Parathyroid adenoma (tissue), 2 donors: ENCODE measurements at regions not wholly inside any gene's neighbourhood (a gene's known extent, or its start where the extent isn't known, plus 50 kb on each side); places are given as distances from the start of the nearest gene placed in this dataset.

Experiments
- H2AFZ ChIP-seq: fragments of 300-600 bp; sonication (generic); one replicate; pipeline ENCODE4 v1.7.0; 2017; ENCODE audit warnings: antibody characterized with exemption, mild to moderate bottlenecking
- H3K27ac ChIP-seq: fragments of 300-600 bp; sonication (generic); one replicate; pipeline ENCODE4 v1.7.0; 2017
- H3K27me3 ChIP-seq: fragments of 300-600 bp; sonication (generic); one replicate; pipeline ENCODE4 v1.7.0; 2017; ENCODE audit warnings: low read length; ENCODE audit not compliant: control insufficient read depth, insufficient read depth
- H3K36me3 ChIP-seq: fragments of 300-600 bp; sonication (generic); one replicate; pipeline ENCODE4 v1.7.0; 2017; ENCODE audit warnings: low read length; ENCODE audit not compliant: control insufficient read depth, insufficient read depth
- H3K4me1 ChIP-seq: fragments of 300-600 bp; sonication (generic); one replicate; pipeline ENCODE4 v1.7.0; 2017; ENCODE audit warnings: control low read depth
- H3K4me2 ChIP-seq: fragments of 300-600 bp; sonication (generic); one replicate; pipeline ENCODE4 v1.7.0; 2017; ENCODE audit warnings: low read length
- H3K4me3 ChIP-seq: fragments of 300-600 bp; sonication (generic); one replicate; pipeline ENCODE4 v1.7.0; 2017; ENCODE audit warnings: low read depth, low read length
- H3K79me2 ChIP-seq: fragments of 300-600 bp; sonication (generic); one replicate; pipeline ENCODE4 v1.7.0; 2017; ENCODE audit warnings: control low read depth
- H3K9ac ChIP-seq: fragments of 300-600 bp; sonication (generic); one replicate; pipeline ENCODE4 v1.7.0; 2017; ENCODE audit warnings: mild to moderate bottlenecking
- H3K9me3 ChIP-seq: fragments of 300-600 bp; sonication (generic); one replicate; pipeline ENCODE4 v1.7.0; 2017; ENCODE audit warnings: low read length; ENCODE audit not compliant: control insufficient read depth
- TF ChIP-seq, protein P1 (sequence below): fragments of 300-600 bp; sonication (generic); IDR thresholded peaks from one replicate; pipeline ENCODE4 v1.7.0; 2017; ENCODE audit warnings: antibody characterized with exemption, mild to moderate bottlenecking
- donor health status: primary hyperparathyroidism.

DNA sequence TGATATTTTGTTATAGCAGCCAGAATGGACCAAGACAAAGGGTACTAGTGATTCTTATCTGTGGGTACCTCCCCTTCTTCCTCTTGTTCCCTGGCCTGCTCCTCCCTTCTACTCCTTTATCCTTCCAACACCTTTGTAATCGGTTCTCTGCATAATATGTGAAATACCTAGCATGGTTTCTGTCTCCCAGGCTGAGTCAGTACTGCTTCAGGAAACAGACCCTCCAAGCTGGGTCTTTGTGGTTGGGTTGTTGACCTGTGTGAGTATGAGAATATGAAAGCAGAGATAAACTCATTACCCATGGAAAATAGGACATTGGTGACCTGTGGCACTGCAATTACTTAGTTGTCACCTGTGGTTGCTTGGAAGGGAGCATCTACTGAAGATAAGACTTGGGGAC is 69.3 kb upstream of the KLF13 start:
- Histone ChIP-seq H3K9me3 (no peaks in the 10 kb centered on the region), H3K4me2 (no peak overlapping the region), H2AFZ (no peak overlapping the region), H3K4me3 (no peak overlapping the region), H3K36me3 (no peaks in the 10 kb centered on the region), H3K27me3 (no peaks in the 10 kb centered on the region), H3K9ac (no peak overlapping the region), H3K27ac (no peak overlapping the region), H3K4me1 (no peaks in the 10 kb centered on the region), H3K79me2 (no peaks in the 10 kb centered on the region)
- TF ChIP-seq, protein P1, sequence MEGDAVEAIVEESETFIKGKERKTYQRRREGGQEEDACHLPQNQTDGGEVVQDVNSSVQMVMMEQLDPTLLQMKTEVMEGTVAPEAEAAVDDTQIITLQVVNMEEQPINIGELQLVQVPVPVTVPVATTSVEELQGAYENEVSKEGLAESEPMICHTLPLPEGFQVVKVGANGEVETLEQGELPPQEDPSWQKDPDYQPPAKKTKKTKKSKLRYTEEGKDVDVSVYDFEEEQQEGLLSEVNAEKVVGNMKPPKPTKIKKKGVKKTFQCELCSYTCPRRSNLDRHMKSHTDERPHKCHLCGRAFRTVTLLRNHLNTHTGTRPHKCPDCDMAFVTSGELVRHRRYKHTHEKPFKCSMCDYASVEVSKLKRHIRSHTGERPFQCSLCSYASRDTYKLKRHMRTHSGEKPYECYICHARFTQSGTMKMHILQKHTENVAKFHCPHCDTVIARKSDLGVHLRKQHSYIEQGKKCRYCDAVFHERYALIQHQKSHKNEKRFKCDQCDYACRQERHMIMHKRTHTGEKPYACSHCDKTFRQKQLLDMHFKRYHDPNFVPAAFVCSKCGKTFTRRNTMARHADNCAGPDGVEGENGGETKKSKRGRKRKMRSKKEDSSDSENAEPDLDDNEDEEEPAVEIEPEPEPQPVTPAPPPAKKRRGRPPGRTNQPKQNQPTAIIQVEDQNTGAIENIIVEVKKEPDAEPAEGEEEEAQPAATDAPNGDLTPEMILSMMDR = no peak

DNA sequence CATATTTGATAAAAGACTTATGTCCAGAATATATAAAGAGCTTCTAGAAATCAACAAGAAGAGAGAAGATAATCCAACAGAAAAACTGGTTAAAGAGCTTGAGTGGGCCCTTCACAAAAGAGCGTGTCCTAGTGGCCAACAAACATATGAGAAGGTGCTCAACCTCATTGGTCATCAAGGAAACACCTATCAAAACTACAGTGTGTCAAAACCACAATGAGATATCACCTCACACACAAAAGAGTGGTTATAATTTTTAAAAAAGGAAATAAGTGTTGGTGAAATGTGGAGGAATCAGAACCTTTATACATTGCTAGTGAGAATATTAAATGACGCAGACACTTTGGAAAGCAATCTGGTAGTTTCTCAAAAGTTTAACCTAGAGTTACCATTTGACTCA is 68.4 kb upstream of the KLF13 start:
- no peak overlapping the region for H2AFZ ChIP-seq
- no peaks in the 10 kb centered on the region for H3K27me3 ChIP-seq
- H3K4me1 ChIP-seq = no peaks in the 10 kb centered on the region
- no peaks in the 10 kb centered on the region for H3K36me3 ChIP-seq
- no peak overlapping the region for H3K4me3 ChIP-seq
- H3K79me2 ChIP-seq = no peaks in the 10 kb centered on the region
- TF ChIP-seq, protein P1 = no peak
- H3K4me2 ChIP-seq = no peak overlapping the region
- H3K9ac ChIP-seq = no peak overlapping the region
- H3K9me3 ChIP-seq = no peaks in the 10 kb centered on the region
- H3K27ac ChIP-seq = no peak overlapping the region

DNA sequence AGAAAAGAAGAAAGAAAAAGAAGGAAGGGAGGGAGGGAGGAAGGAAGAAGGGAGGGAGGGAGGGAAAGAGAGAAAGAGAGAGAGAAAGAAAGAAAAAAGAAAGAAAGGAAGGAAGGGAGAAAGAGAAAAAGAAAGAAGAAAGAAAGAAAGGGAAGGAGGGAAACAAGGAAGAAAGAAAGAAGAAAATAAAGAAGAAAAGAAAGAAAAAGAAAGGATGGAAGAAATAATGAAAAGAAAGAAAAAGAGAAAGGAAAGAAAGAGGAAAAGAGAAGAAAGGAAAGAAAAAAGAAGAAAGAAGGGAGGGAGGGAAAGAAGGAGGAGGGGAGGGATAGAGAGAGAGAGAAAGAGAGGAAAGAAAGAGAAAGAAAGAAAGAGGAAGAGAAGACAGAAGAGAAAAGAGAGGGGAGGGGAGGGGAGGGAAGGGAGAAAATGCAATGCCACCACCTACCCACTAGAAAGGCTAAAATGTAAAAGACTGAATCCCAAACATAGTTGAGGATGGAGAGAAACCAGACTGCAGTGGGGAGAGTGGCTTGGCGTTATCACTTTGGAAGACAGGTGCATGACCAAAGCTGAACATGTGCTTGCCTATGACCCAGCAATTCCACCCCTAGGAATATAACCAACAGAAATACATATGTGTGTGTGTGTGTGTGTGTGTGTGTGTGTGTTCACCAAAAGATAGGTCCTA is 66.9 kb upstream of the KLF13 start:
- no peak overlapping the region for H3K27ac ChIP-seq
- no peak overlapping the region for H2AFZ ChIP-seq
- no peak overlapping the region for H3K4me3 ChIP-seq
- no peaks in the 10 kb centered on the region for H3K79me2 ChIP-seq
- no peaks in the 10 kb centered on the region for H3K27me3 ChIP-seq
- no peak overlapping the region for H3K4me2 ChIP-seq
- H3K9me3 ChIP-seq = no peaks in the 10 kb centered on the region
- H3K9ac ChIP-seq = no peak overlapping the region
- no peaks in the 10 kb centered on the region for H3K4me1 ChIP-seq
- H3K36me3 ChIP-seq = no peaks in the 10 kb centered on the region
- TF ChIP-seq, protein P1 = no peak

DNA sequence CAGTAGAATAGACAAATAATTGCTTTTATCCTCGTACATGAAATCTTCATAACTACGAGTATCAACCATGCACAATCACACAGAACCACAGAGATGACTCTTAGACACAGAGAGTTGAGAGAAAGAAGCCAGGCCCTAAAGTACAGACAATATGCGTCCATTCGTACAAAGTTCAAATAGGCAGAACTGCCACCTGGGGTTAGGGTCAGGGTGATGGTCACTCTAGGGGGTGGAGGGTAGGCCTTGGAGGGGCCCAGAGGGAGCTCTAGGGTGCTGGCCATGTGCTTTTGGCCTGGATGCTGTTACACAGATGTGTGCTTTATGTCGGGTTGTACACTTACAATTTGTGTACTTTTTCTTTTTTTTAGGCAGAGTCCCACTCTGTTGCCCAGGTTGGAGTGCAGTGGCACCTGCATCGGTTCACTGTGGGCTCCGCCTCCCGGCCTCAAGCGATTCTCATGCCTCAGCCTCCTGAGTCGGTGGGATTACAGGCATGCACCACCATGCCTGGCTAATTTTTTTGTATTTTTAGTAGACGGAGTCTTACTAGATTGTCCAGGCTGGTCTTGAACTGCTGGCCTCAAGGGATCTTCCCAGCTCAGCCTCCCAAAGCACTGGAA is 65.9 kb upstream of the KLF13 start:
- no peak overlapping the region for H3K9ac ChIP-seq
- no peaks in the 10 kb centered on the region for H3K36me3 ChIP-seq
- TF ChIP-seq, protein P1 = no peak
- H3K9me3 ChIP-seq = no peaks in the 10 kb centered on the region
- H3K4me2 ChIP-seq = no peak overlapping the region
- no peaks in the 10 kb centered on the region for H3K4me1 ChIP-seq
- H3K4me3 ChIP-seq = no peak overlapping the region
- H3K27me3 ChIP-seq = no peaks in the 10 kb centered on the region
- no peaks in the 10 kb centered on the region for H3K79me2 ChIP-seq
- no peak overlapping the region for H2AFZ ChIP-seq
- no peak overlapping the region for H3K27ac ChIP-seq
